Fibroblast of mammary gland (primary cell): ENCODE measurements at regions not wholly inside any gene's neighbourhood (a gene's known extent, or its start where the extent isn't known, plus 50 kb on each side); places are given as distances from the start of the nearest gene placed in this dataset.
"Not testable (repeated sequence)": the region's sequence is repeated elsewhere in the genome, so short reads cannot be mapped to it uniquely, and the experiment has no call there.

ENCODE experiments used
- DNase-seq: peaks from one replicate; pipeline ENCODE4 v3.0.0-alpha.2; 2010; ENCODE audit warnings: low read depth
- H3K4me3 ChIP-seq: 2 replicates; pipeline ENCODE4 v1.5.1; 2011; ENCODE audit warnings: low read depth, mild to moderate bottlenecking, low read length, moderate library complexity; ENCODE audit not compliant: control insufficient read depth
- TF ChIP-seq, protein P1 (sequence below): conservative IDR thresholded peaks from 2 replicates; pipeline ENCODE4 v1.5.1; 2011; ENCODE audit warnings: low read depth, low read length, inconsistent platforms; ENCODE audit not compliant: control insufficient read depth, insufficient read depth

DNA sequence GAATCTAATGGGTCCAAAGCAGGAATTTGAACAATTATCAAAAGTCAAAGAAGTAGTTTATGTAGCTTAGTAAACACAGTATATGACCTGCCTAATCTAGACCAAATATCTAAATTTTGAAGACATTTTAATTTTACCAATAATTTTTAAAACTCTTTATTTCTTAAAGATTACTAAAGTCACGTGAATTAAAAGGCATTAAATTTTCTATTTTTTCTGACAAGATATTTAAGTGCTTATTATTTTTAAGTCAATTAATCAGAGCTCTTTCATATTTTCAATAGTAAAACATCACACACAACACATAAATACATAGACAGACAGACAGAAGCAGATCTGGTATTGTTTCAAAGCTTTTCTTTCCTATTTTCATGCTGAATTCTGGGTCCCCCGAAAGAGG, 89.5 kb downstream of the ZNF467 start:
- H3K4me3 ChIP-seq = no peak overlapping the region
- DNase-seq = no peak
- TF ChIP-seq, protein P1, sequence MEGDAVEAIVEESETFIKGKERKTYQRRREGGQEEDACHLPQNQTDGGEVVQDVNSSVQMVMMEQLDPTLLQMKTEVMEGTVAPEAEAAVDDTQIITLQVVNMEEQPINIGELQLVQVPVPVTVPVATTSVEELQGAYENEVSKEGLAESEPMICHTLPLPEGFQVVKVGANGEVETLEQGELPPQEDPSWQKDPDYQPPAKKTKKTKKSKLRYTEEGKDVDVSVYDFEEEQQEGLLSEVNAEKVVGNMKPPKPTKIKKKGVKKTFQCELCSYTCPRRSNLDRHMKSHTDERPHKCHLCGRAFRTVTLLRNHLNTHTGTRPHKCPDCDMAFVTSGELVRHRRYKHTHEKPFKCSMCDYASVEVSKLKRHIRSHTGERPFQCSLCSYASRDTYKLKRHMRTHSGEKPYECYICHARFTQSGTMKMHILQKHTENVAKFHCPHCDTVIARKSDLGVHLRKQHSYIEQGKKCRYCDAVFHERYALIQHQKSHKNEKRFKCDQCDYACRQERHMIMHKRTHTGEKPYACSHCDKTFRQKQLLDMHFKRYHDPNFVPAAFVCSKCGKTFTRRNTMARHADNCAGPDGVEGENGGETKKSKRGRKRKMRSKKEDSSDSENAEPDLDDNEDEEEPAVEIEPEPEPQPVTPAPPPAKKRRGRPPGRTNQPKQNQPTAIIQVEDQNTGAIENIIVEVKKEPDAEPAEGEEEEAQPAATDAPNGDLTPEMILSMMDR = no peak

GRCh38 chr7:149683181-149683580, 90.2 kb downstream of the ZNF467 start:
- TF ChIP-seq, protein P1 = no peak
- no peak for DNase-seq
- no peak overlapping the region for H3K4me3 ChIP-seq

GRCh38 chr7:149682038-149682437, 91.3 kb downstream of the ZNF467 start:
- TF ChIP-seq, protein P1 = no peak
- DNase-seq = no peak
- H3K4me3 ChIP-seq = no peak overlapping the region

DNA sequence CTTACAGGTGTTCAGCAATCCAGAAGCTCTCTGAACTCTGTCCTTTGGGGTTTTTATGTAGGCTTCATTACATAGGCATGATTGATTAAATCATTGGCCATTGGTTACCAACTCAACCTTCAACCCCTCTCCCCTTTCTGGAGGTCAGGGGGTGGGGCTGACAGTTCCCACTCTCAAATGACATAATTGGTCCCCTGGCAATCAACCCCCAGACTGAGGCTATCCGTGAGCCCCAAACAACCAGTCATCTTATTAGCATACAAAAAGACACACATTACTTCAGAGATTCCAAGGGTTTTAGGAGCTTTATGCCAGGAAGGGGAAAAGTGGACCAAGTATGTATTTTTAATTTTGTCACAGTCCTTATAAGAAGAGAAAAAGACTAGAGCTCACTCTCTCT, 92.1 kb downstream of the ZNF467 start:
- H3K4me3 ChIP-seq = no peak overlapping the region
- TF ChIP-seq, protein P1 = no peak
- no peak for DNase-seq

DNA sequence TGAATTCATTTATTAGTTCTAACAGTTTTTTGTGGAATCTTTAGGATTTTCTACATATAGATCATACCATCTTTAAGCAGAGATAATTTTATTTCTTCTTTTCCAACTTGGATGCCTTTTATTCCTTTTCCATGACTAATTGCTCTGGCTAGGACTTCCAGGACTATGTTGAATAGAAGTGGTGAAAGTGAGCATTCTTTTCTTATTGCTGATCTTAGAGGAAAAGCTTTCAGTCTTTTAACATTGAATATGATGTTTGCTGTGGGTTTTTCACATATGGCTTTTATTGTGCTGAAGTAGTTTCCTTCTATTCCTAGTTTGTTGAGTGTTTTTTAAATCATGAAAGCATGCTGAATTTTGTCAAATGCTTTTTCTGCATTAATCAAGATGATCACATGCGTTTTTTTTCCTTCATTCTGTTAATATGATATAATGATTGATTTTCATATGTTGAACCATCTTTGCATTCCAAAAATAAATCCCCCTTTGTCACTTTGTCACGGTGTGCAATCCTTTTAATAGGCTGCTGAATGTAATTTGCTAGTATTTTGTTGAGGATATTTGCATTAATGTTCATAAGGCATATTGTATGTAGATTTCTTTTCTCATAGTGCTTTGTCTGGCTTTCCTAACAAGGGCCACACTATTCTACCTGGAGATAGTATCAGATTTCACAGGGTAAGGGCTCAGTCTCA, 92.9 kb downstream of the ZNF467 start:
- H3K4me3 ChIP-seq = no peak overlapping the region
- peak; percentile 57 for DNase-seq
- TF ChIP-seq, protein P1 = no peak

- H3K4me3 ChIP-seq, DNase-seq: not testable (repeated sequence)
Observed at GRCh38 chr7:149674728-149675385, 98.5 kb downstream of the ZNF467 start.

DNA sequence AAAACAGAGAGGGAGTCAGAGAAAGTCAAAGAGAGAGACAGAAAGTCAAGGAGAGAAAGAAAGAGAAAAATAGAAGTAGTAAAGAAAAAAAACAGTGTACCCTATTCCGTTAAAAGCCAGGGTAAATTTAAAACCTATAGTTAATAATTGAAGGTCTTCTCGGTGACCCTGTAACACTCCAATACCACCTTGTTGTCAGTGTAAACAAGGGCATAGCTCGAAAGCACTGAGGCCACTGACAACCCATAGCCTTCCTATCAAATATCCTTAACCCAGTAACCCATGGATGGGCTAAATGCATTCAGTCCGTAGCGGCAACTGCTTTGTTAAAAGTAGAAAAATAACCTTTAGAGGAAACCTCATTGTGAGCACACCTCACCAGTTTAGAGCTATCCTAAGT, 100.4 kb downstream of the ZNF467 start:
- no peak overlapping the region for H3K4me3 ChIP-seq
- TF ChIP-seq, protein P1 = no peak
- no peak for DNase-seq
